Stromal cell of bone marrow (primary cell): ENCODE measurements at regions not wholly inside any gene's neighbourhood (a gene's known extent, or its start where the extent isn't known, plus 50 kb on each side); places are given as distances from the start of the nearest gene placed in this dataset.

Source experiments
- DNase-seq: peaks from one replicate; pipeline ENCODE4 v3.0.0-alpha.2; 2012; ENCODE audit warnings: low read depth

GRCh38 chr9:106615118-106615889 lies 247.7 kb upstream of the ZNF462 start:
- no peak for DNase-seq

GRCh38 chr9:106616026-106616425 lies 246.9 kb upstream of the ZNF462 start:
- DNase-seq, result no peak

- no peak for DNase-seq
These were observed 246.1 kb upstream of the ZNF462 start for GRCh38 chr9:106616851-106617345.

GRCh38 chr9:106619211-106619610 lies 243.8 kb upstream of the ZNF462 start:
- peak; percentile 33 for DNase-seq

- no peak for DNase-seq
These were observed 242.9 kb upstream of the ZNF462 start for GRCh38 chr9:106620081-106620480.

- no peak for DNase-seq
These were observed 242.1 kb upstream of the ZNF462 start for GRCh38 chr9:106620866-106621265.

- DNase-seq, result peak; percentile 3
These were observed 241.4 kb upstream of the ZNF462 start for GRCh38 chr9:106621313-106622163.

- DNase-seq, result no peak
These were observed 240.8 kb upstream of the ZNF462 start for GRCh38 chr9:106622164-106622487.

GRCh38 chr9:106623558-106623957 lies 239.4 kb upstream of the ZNF462 start:
- DNase-seq, result no peak

- no peak for DNase-seq
These were observed 237.6 kb upstream of the ZNF462 start for GRCh38 chr9:106625259-106625789.

- DNase-seq, result no peak
These were observed 236.0 kb upstream of the ZNF462 start for GRCh38 chr9:106626936-106627335.

- no peak for DNase-seq
These were observed 230.3 kb upstream of the ZNF462 start for GRCh38 chr9:106632621-106633020.

GRCh38 chr9:106634183-106634582 lies 228.8 kb upstream of the ZNF462 start:
- DNase-seq, result no peak

GRCh38 chr9:106634641-106635040 lies 228.3 kb upstream of the ZNF462 start:
- DNase-seq, result no peak

- DNase-seq, result no peak
These were observed 225.5 kb upstream of the ZNF462 start for GRCh38 chr9:106637486-106637885.

GRCh38 chr9:106639873-106640568 lies 222.9 kb upstream of the ZNF462 start:
- DNase-seq, result no peak

GRCh38 chr9:106643211-106643930 lies 219.6 kb upstream of the ZNF462 start:
- no peak for DNase-seq

GRCh38 chr9:106644661-106645060 lies 218.3 kb upstream of the ZNF462 start:
- DNase-seq, result no peak

- peak; percentile 3 for DNase-seq
These were observed 214.2 kb upstream of the ZNF462 start for GRCh38 chr9:106648799-106649198.

- DNase-seq, result no peak
These were observed 213.3 kb upstream of the ZNF462 start for GRCh38 chr9:106649664-106650063.

GRCh38 chr9:106653213-106653612 lies 209.8 kb upstream of the ZNF462 start:
- DNase-seq, result peak; percentile 72

- no peak for DNase-seq
These were observed 207.0 kb upstream of the ZNF462 start for GRCh38 chr9:106655966-106656365.
